IMR-90 (cell line): ENCODE measurements at regions not wholly inside any gene's neighbourhood (a gene's known extent, or its start where the extent isn't known, plus 50 kb on each side); places are given as distances from the start of the nearest gene placed in this dataset.

ENCODE experiments used
- ATAC-seq: fragments of 200-7000 bp; cut with Tn5 transposase; 2 replicates; pipeline ENCODE4 v1.9.1; 2020; ENCODE audit warnings: low read depth, mild to moderate bottlenecking, moderate library complexity
- BruUV-seq: library from RNA; stranded (reverse); fragments of 400-500 nt; replicated peaks from 2 replicates; lab custom pipeline; 2021; lab: Mats Ljungman, UMichigan
- CTCF ChIA-PET: fragments of 300-600 bp; formaldehyde crosslinking; extraction: SDS; loops from one replicate; lab custom pipeline; 2021; ENCODE audit warnings: antibody characterized with exemption; lab: Yijun Ruan, JAX
- POLR2A ChIA-PET: fragments of 300-600 bp; sonication (Branson Sonifier 250); formaldehyde crosslinking; loops from one replicate; lab custom pipeline; 2022; ENCODE audit warnings: antibody characterized with exemption; ENCODE audit not compliant: unreplicated experiment; lab: Charles Lee
- DNase-seq: peaks from one replicate; pipeline ENCODE4 v3.0.0; 2013
- H2AFZ ChIP-seq: replicated peaks from 2 replicates; pipeline ENCODE3; 2013; ENCODE audit warnings: low read length, mild to moderate bottlenecking; ENCODE audit not compliant: poor library complexity
- H2AK5ac ChIP-seq: 2 replicates; pipeline ENCODE4 v1.6.1; 2013; ENCODE audit warnings: low read depth, low read length, inconsistent platforms
- H2AK9ac ChIP-seq: replicated peaks from 2 replicates; pipeline ENCODE3; 2013; ENCODE audit warnings: mild to moderate bottlenecking, low read depth, low read length, moderate library complexity; ENCODE audit not compliant: poor library complexity
- H2BK120ac ChIP-seq: 2 replicates; pipeline ENCODE4 v1.6.1; 2013; ENCODE audit warnings: low read depth, low read length, inconsistent platforms
- H2BK15ac ChIP-seq: 3 replicates; pipeline ENCODE4 v1.6.1; 2013; ENCODE audit warnings: low read depth, low read length, inconsistent platforms
- H2BK20ac ChIP-seq: 2 replicates; pipeline ENCODE4 v1.6.1; 2013; ENCODE audit warnings: low read depth, mild to moderate bottlenecking, inconsistent platforms, low read length, moderate library complexity
- H2BK5ac ChIP-seq: 2 replicates; pipeline ENCODE4 v1.6.1; 2013; ENCODE audit warnings: mild to moderate bottlenecking, low read depth, low read length, inconsistent platforms; ENCODE audit not compliant: poor library complexity, severe bottlenecking
- H3K14ac ChIP-seq: replicated peaks from 2 replicates; pipeline ENCODE4 v1.6.1; 2013; ENCODE audit warnings: low read depth, low read length, inconsistent platforms
- H3K18ac ChIP-seq: 2 replicates; pipeline ENCODE4 v1.6.1; 2013; ENCODE audit warnings: low read depth, low read length, control low read depth
- H3K23ac ChIP-seq: 2 replicates; pipeline ENCODE4 v1.6.1; 2013; ENCODE audit warnings: low read depth, low read length, inconsistent platforms
- H3K27ac ChIP-seq: 2 replicates; pipeline ENCODE4 v1.5.1; 2013; ENCODE audit warnings: mild to moderate bottlenecking, control low read depth, low read length; ENCODE audit not compliant: insufficient read depth
- H3K27me3 ChIP-seq: 2 replicates; pipeline ENCODE4 v1.6.1; 2013; ENCODE audit warnings: low read length; ENCODE audit not compliant: control insufficient read depth, insufficient read depth
- H3K36me3 ChIP-seq: 2 replicates; pipeline ENCODE4 v1.6.1; 2013; ENCODE audit warnings: low read length, mixed read lengths; ENCODE audit not compliant: control insufficient read depth, insufficient read depth
- H3K4ac ChIP-seq: 2 replicates; pipeline ENCODE4 v1.6.1; 2013; ENCODE audit warnings: low read depth, low read length, inconsistent platforms
- H3K4me1 ChIP-seq: 2 replicates; pipeline ENCODE4 v1.6.1; 2013; ENCODE audit warnings: low read length, mixed read lengths; ENCODE audit not compliant: control insufficient read depth, insufficient read depth
- H3K4me2 ChIP-seq: 2 replicates; pipeline ENCODE4 v1.6.1; 2013; ENCODE audit warnings: low read depth, mild to moderate bottlenecking, control low read depth, low read length, moderate library complexity
- H3K4me3 ChIP-seq: 2 replicates; pipeline ENCODE4 v1.5.1; 2013; ENCODE audit warnings: low read depth, mild to moderate bottlenecking, control low read depth, low read length, moderate library complexity; ENCODE audit not compliant: insufficient read depth
- H3K56ac ChIP-seq: 2 replicates; pipeline ENCODE4 v1.6.1; 2013; ENCODE audit warnings: low read length, inconsistent platforms; ENCODE audit not compliant: insufficient read depth; ENCODE audit errors: extremely low read depth
- H3K79me1 ChIP-seq, 2 experiments: 2 replicates each; pipeline ENCODE4 v1.6.1; 2013; ENCODE audit warnings: low read length in 2 of 2, inconsistent platforms in 1 of 2, low read depth in 1 of 2
- H3K9ac ChIP-seq: 2 replicates; pipeline ENCODE4 v1.6.1; 2013; ENCODE audit warnings: low read depth, low read length, control low read depth
- H3K9me1 ChIP-seq: 2 replicates; pipeline ENCODE4 v1.6.1; 2013; ENCODE audit warnings: low read length, inconsistent platforms; ENCODE audit not compliant: insufficient read depth
- H3K9me3 ChIP-seq: 2 replicates; pipeline ENCODE4 v1.6.1; 2013; ENCODE audit warnings: low read length; ENCODE audit not compliant: control insufficient read depth, insufficient read depth
- H4K20me1 ChIP-seq: 2 replicates; pipeline ENCODE4 v1.6.1; 2013; ENCODE audit warnings: low read length, inconsistent platforms; ENCODE audit not compliant: insufficient read depth
- H4K5ac ChIP-seq: 2 replicates; pipeline ENCODE4 v1.6.1; 2013; ENCODE audit warnings: mild to moderate bottlenecking, low read depth, low read length, control low read depth
- H4K8ac ChIP-seq, 2 experiments: 2 replicates each; pipeline ENCODE4 v1.6.1; 2013; ENCODE audit warnings: low read depth in 2 of 2, low read length in 2 of 2, control low read depth in 1 of 2, inconsistent platforms in 1 of 2
- H4K91ac ChIP-seq: 2 replicates; pipeline ENCODE4 v1.6.1; 2013; ENCODE audit warnings: low read depth, low read length, inconsistent platforms; ENCODE audit not compliant: insufficient read depth
- BHLHE40 ChIP-seq: fragments of 150-350 bp; IDR thresholded peaks from 2 replicates; pipeline ENCODE4 v1.6.1; 2016; ENCODE audit warnings: mild to moderate bottlenecking, low read depth, low read length
- CTCF ChIP-seq: conservative IDR thresholded peaks from 2 replicates; pipeline ENCODE4 v1.5.1; 2012; ENCODE audit warnings: mild to moderate bottlenecking, low read depth, low read length, improper control_type of control experiment
- FOS ChIP-seq: fragments of 150-350 bp; IDR thresholded peaks from 2 replicates; pipeline ENCODE4 v1.6.1; 2016; ENCODE audit warnings: low read depth, low read length
- MAFK ChIP-seq: IDR thresholded peaks from 2 replicates; pipeline ENCODE4 v1.6.1; 2012; ENCODE audit warnings: low read depth, low read length, improper control_type of control experiment
- NFE2L2 ChIP-seq: fragments of 150-350 bp; IDR thresholded peaks from 2 replicates; pipeline ENCODE4 v1.6.1; 2016; ENCODE audit warnings: low read depth, mild to moderate bottlenecking, low read length
- POLR2A ChIP-seq: IDR thresholded peaks from 2 replicates; pipeline ENCODE4 v1.6.1; 2012; ENCODE audit warnings: mild to moderate bottlenecking, low read depth, low read length
- RAD21 ChIP-seq: IDR thresholded peaks from 2 replicates; pipeline ENCODE4 v1.6.1; 2012; ENCODE audit warnings: low read length, improper control_type of control experiment
- RCOR1 ChIP-seq: IDR thresholded peaks from 2 replicates; pipeline ENCODE4 v1.6.1; 2012; ENCODE audit warnings: mild to moderate bottlenecking, low read length, improper control_type of control experiment; ENCODE audit not compliant: insufficient replicate concordance
- RFX5 ChIP-seq: IDR thresholded peaks from 2 replicates; pipeline ENCODE4 v1.8.0; 2012; ENCODE audit warnings: low read depth, mild to moderate bottlenecking, low read length, moderate library complexity
- SMC3 ChIP-seq: fragments of 150-350 bp; IDR thresholded peaks from 2 replicates; pipeline ENCODE4 v1.6.1; 2016; ENCODE audit warnings: low read depth, mild to moderate bottlenecking, antibody characterized with exemption, low read length, moderate library complexity
- USF2 ChIP-seq: fragments of 150-350 bp; IDR thresholded peaks from 2 replicates; pipeline ENCODE4 v1.6.1; 2017; ENCODE audit warnings: mild to moderate bottlenecking, antibody characterized with exemption, low read length, low read depth
- WGBS, 2 experiments: methylation state at CpG; one replicate each; pipeline versions ENCODE4 v1.1.5 to v1.1.7; 2013; ENCODE audit warnings: missing lambda C conversion rate in 2 of 2; ENCODE audit not compliant: insufficient read length in 1 of 2; ENCODE audit errors: extremely low coverage in 2 of 2; 5-methylcytosine and 5-hydroxymethylcytosine counted together
- dilution Hi-C: fragments of 300-500 bp; cut with HindIII; formaldehyde crosslinking; loops from one replicate; pipeline ENCODE4 v1.14.3; 2018; ENCODE audit warnings: low sequenced_read_pairs; ENCODE audit not compliant: unreplicated experiment
- in situ Hi-C: fragments of 300-500 bp; cut with MboI; formaldehyde crosslinking; loops from 3 replicates; pipeline ENCODE4 v1.14.3; 2019; ENCODE audit warnings: low sequenced_read_pairs, inconsistent platforms, mixed read lengths
- intact Hi-C: fragments of 100-400 bp; cut with micrococcal nuclease; formaldehyde crosslinking; loops from 2 replicates; pipeline ENCODE4 v1.10.0; 2022

GRCh38 chr18:35835833-35836232 lies 136.6 kb upstream of the RMP24 start:
- no peak overlapping the region for H3K4ac ChIP-seq
- no peak overlapping the region for H3K4me2 ChIP-seq
- no peaks in the 10 kb centered on the region for H4K20me1 ChIP-seq
- DNase-seq (no peak), ATAC-seq (no peak)
- no peaks in the 10 kb centered on the region for H3K36me3 ChIP-seq
- H2AK9ac ChIP-seq: no peak overlapping the region
- H3K4me3 ChIP-seq: no peak overlapping the region
- ChIA-PET POLR2A (no interaction called here), CTCF (no interaction called here)
- no peak overlapping the region for H3K27ac ChIP-seq
- no peak overlapping the region for H3K14ac ChIP-seq
- intact Hi-C loops: no loop called here
- no peaks in the 10 kb centered on the region for H3K9me1 ChIP-seq
- H3K4me1 ChIP-seq: no peaks in the 10 kb centered on the region
- no peak overlapping the region for H3K9ac ChIP-seq
- H3K23ac ChIP-seq: no peak overlapping the region
- peaks cover 4% of the 10 kb centered on the region; the same call in 1 of the 2 replicates for H3K9me3 ChIP-seq
- no peak overlapping the region for H2BK15ac ChIP-seq
- H4K5ac ChIP-seq: no peak overlapping the region
- H3K79me1 ChIP-seq: no peaks in the 10 kb centered on the region
- H2BK20ac ChIP-seq: no peak overlapping the region
- dilution Hi-C loops: no loop called here
- no peak overlapping the region for H3K18ac ChIP-seq
- TF ChIP-seq SMC3 (no peak), USF2 (no peak), RAD21 (no peak), POLR2A (no peak), BHLHE40 (no peak), RCOR1 (no peak), MAFK (no peak), FOS (no peak), CTCF (no peak), RFX5 (no peak), NFE2L2 (no peak)
- H4K8ac ChIP-seq: no peak overlapping the region
- no peak overlapping the region for H3K56ac ChIP-seq
- no peaks in the 10 kb centered on the region for H3K27me3 ChIP-seq
- H2BK5ac ChIP-seq: no peak overlapping the region
- no peak overlapping the region for H2AFZ ChIP-seq
- H2AK5ac ChIP-seq: no peak overlapping the region
- no TSS peak for BruUV-seq
- no peak overlapping the region for H2BK120ac ChIP-seq
- WGBS, 2 experiments: no CpG with 5 or more reads among the region's 2 CpGs
- in situ Hi-C loops: no loop called here
- H4K91ac ChIP-seq: no peak overlapping the region
